Psoas muscle (tissue), 7 donors: ENCODE measurements at regions not wholly inside any gene's neighbourhood (a gene's known extent, or its start where the extent isn't known, plus 50 kb on each side); places are given as distances from the start of the nearest gene placed in this dataset.

Source experiments
- ATAC-seq, 4 donors: fragments of 200-7000 bp; cut with Tn5 transposase; one replicate each; pipeline ENCODE4 v1.9.1; 2020; ENCODE audit warnings: moderate library complexity in 3 of 4, mild to moderate bottlenecking in 2 of 4
- DNase-seq, 2 donors: peaks; one replicate each; pipeline ENCODE4 v3.0.0-alpha.2; 2020
- H3K27ac ChIP-seq: fragments of 200-600 bp; one replicate; pipeline ENCODE4 v1.8.0; 2022
- H3K27me3 ChIP-seq, 3 donors: fragments of 200-600 bp in 1 of 3; one replicate each; pipeline versions ENCODE4 v1.6.1 to v1.8.0; 2013 to 2022; ENCODE audit warnings: low read length in 2 of 3, mild to moderate bottlenecking in 2 of 3, moderate library complexity in 1 of 3; ENCODE audit not compliant: insufficient read depth in 3 of 3
- H3K36me3 ChIP-seq, 2 donors: fragments of 200-600 bp in 1 of 2; one replicate each; pipeline versions ENCODE4 v1.6.1 to v1.8.0; 2013 to 2022; ENCODE audit warnings: low read depth in 1 of 2, mild to moderate bottlenecking in 1 of 2, moderate library complexity in 1 of 2; ENCODE audit not compliant: insufficient read depth in 1 of 2
- H3K4me1 ChIP-seq: fragments of 200-600 bp; one replicate; pipeline ENCODE4 v1.8.0; 2022
- H3K4me3 ChIP-seq: fragments of 200-600 bp; one replicate; pipeline ENCODE4 v1.8.0; 2022; ENCODE audit warnings: mild to moderate bottlenecking
- H3K9me3 ChIP-seq: fragments of 200-600 bp; one replicate; pipeline ENCODE4 v1.8.0; 2022
- CTCF ChIP-seq: fragments of 200-600 bp; IDR thresholded peaks from one replicate; pipeline ENCODE4 v1.8.0; 2022; ENCODE audit warnings: antibody characterized with exemption
- WGBS, 3 donors: extraction: QIAGEN DNeasy Blood & Tissue Kit; methylation state at CpG; one replicate each; pipeline versions ENCODE4 v1.1.6 to v1.1.7; 2013; 5-methylcytosine and 5-hydroxymethylcytosine counted together
- intact Hi-C, 2 donors: fragments of 100-400 bp; cut with DNase I; formaldehyde crosslinking; loops; one replicate each; pipeline versions ENCODE4 v1.11.0 to v1.14.2; 2022
- donor health status: healthy with polysubstance abuse.
- donor health status: DM: no; HTN: no; CAD: no; lungs with moderate emphysema.
- donor health status: Bipolar disorder and iron deficiency.
- donor health status: healthy.
- donor health status: DM: yes; HTN: yes; CAD: no.
- donor health status: DM: no; HTN: no; CAD: no.
- donor health status: DM: yes; HTN: yes; CAD: no.

- no peak for ATAC-seq
- DNase-seq, result no peak
- H3K9me3 ChIP-seq, result no peaks in the 10 kb centered on the region
- no peaks in the 10 kb centered on the region for H3K36me3 ChIP-seq
- intact Hi-C loops, result no loop called here
- 92 to 93% (median 93%) methylated on average over 5 of the region's 5 CpGs for WGBS, 3 donors
- H3K4me3 ChIP-seq, result no peak overlapping the region
- no peak overlapping the region for H3K27ac ChIP-seq
- TF ChIP-seq CTCF, result no peak
- H3K4me1 ChIP-seq, result no peaks in the 10 kb centered on the region
- no peaks in the 10 kb centered on the region for H3K27me3 ChIP-seq
Observed at GRCh38 chr2:15863494-15864175, 76.7 kb upstream of the MYCN start.

GRCh38 chr2:15864176-15864769, 76.1 kb upstream of the MYCN start:
- intact Hi-C loops, result no loop called here
- ATAC-seq (no peak), DNase-seq (no peak)
- no peak overlapping the region for H3K4me3 ChIP-seq
- TF ChIP-seq CTCF, result no peak
- 87 to 90% (median 88%) methylated on average over 3 of the region's 3 CpGs for WGBS, 3 donors
- no peaks in the 10 kb centered on the region for H3K9me3 ChIP-seq
- no peak overlapping the region for H3K27ac ChIP-seq
- H3K4me1 ChIP-seq, result no peaks in the 10 kb centered on the region
- H3K27me3 ChIP-seq, result no peaks in the 10 kb centered on the region
- H3K36me3 ChIP-seq, result no peaks in the 10 kb centered on the region

- no peak for DNase-seq
- H3K27ac ChIP-seq, result no peak overlapping the region
- no peaks in the 10 kb centered on the region for H3K36me3 ChIP-seq
- TF ChIP-seq CTCF, result no peak
- no peaks in the 10 kb centered on the region for H3K4me1 ChIP-seq
- no peaks in the 10 kb centered on the region for H3K9me3 ChIP-seq
- no peaks in the 10 kb centered on the region for H3K27me3 ChIP-seq
- H3K4me3 ChIP-seq, result no peak overlapping the region
- 68 to 89% (median 83%) methylated on average over 1 of the region's 1 CpG for WGBS, 3 donors
- ATAC-seq, result no peak
- intact Hi-C loops, result no loop called here
Observed at GRCh38 chr2:15865923-15866322, 74.4 kb upstream of the MYCN start.

GRCh38 chr2:15866563-15867193, 73.7 kb upstream of the MYCN start:
- no peaks in the 10 kb centered on the region for H3K27me3 ChIP-seq
- TF ChIP-seq CTCF, result no peak
- no peak overlapping the region for H3K4me3 ChIP-seq
- ATAC-seq (no peak), DNase-seq (no peak)
- WGBS, 3 donors, result 74 to 88% (median 84%) methylated on average over 3 of the region's 3 CpGs
- intact Hi-C loops, result no loop called here
- no peak overlapping the region for H3K27ac ChIP-seq
- H3K36me3 ChIP-seq, result no peaks in the 10 kb centered on the region
- no peaks in the 10 kb centered on the region for H3K4me1 ChIP-seq
- no peaks in the 10 kb centered on the region for H3K9me3 ChIP-seq
